ENCODE measurements at regions not wholly inside any gene's neighbourhood (a gene's known extent, or its start where the extent isn't known, plus 50 kb on each side); places are given as distances from the start of the nearest gene placed in this dataset.

GRCh38 chr4:23728971-23729370 lies 160.9 kb downstream of the PPARGC1A start:
- Mint-ChIP-seq H3K4me3 (no peak overlapping the region), H3K9me3 (no peaks in the 10 kb centered on the region), H3K36me3 (no peaks in the 10 kb centered on the region), H3K4me1 (no peaks in the 10 kb centered on the region), H3K27ac (no peak overlapping the region), H3K27me3 (ENCODE audit: low read depth) (peaks cover 29% of the 10 kb centered on the region)
- no peak for DNase-seq (ENCODE audit: low spot score in 2 of 2, unreplicated experiment in 2 of 2)
- no peak for TF ChIP-seq CTCF (IDR thresholded peaks at IDR 0.05; ENCODE audit: unreplicated experiment)

GRCh38 chr4:23728393-23728792 lies 161.5 kb downstream of the PPARGC1A start:
- no peak for DNase-seq (ENCODE audit: low spot score in 2 of 2, unreplicated experiment in 2 of 2)
- no peaks in the 10 kb centered on the region for H3K4me1 Mint-ChIP-seq
- no peak overlapping the region for H3K27ac Mint-ChIP-seq
- no peaks in the 10 kb centered on the region for H3K9me3 Mint-ChIP-seq
- H3K27me3 Mint-ChIP-seq (ENCODE audit: low read depth), result peaks cover 29% of the 10 kb centered on the region
- no peak overlapping the region for H3K4me3 Mint-ChIP-seq
- TF ChIP-seq CTCF (IDR thresholded peaks at IDR 0.05; ENCODE audit: unreplicated experiment), result no peak
- H3K36me3 Mint-ChIP-seq, result no peaks in the 10 kb centered on the region

- Mint-ChIP-seq H3K9me3 (peaks cover 6% of the 10 kb centered on the region), H3K36me3 (no peaks in the 10 kb centered on the region), H3K27me3 (ENCODE audit: low read depth) (no peaks in the 10 kb centered on the region), H3K4me1 (no peaks in the 10 kb centered on the region), H3K4me3 (no peak overlapping the region), H3K27ac (no peak overlapping the region)
- no peak for TF ChIP-seq CTCF (IDR thresholded peaks at IDR 0.05; ENCODE audit: unreplicated experiment)
- DNase-seq (ENCODE audit: low spot score in 2 of 2, unreplicated experiment in 2 of 2), result no peak
These were observed 169.3 kb downstream of the PPARGC1A start for GRCh38 chr4:23720556-23720955.

GRCh38 chr4:23718435-23718834 lies 171.4 kb downstream of the PPARGC1A start:
- Mint-ChIP-seq H3K36me3 (no peaks in the 10 kb centered on the region), H3K4me1 (no peaks in the 10 kb centered on the region), H3K27me3 (ENCODE audit: low read depth) (no peaks in the 10 kb centered on the region), H3K9me3 (peaks cover 6% of the 10 kb centered on the region), H3K27ac (no peak overlapping the region), H3K4me3 (no peak overlapping the region)
- no peak for DNase-seq (ENCODE audit: low spot score in 2 of 2, unreplicated experiment in 2 of 2)
- no peak for TF ChIP-seq CTCF (IDR thresholded peaks at IDR 0.05; ENCODE audit: unreplicated experiment)

- DNase-seq (ENCODE audit: low spot score in 2 of 2, unreplicated experiment in 2 of 2), result no peak
- Mint-ChIP-seq H3K27me3 (ENCODE audit: low read depth) (no peaks in the 10 kb centered on the region), H3K4me1 (no peaks in the 10 kb centered on the region), H3K4me3 (no peak overlapping the region), H3K27ac (no peak overlapping the region), H3K36me3 (no peaks in the 10 kb centered on the region), H3K9me3 (peaks cover 6% of the 10 kb centered on the region)
- TF ChIP-seq CTCF (IDR thresholded peaks at IDR 0.05; ENCODE audit: unreplicated experiment), result peak; percentile 49
These were observed 172.2 kb downstream of the PPARGC1A start for GRCh38 chr4:23717528-23718248.

Data from mesothelial cell of epicardium (in vitro differentiated cells).